Endothelial cell of umbilical vein (primary cell): ENCODE measurements at regions not wholly inside any gene's neighbourhood (a gene's known extent, or its start where the extent isn't known, plus 50 kb on each side); places are given as distances from the start of the nearest gene placed in this dataset.

Experiments used
- BruUV-seq: library from RNA; stranded (reverse); fragments of 400-500 nt; replicated peaks from 2 replicates; lab custom pipeline; 2021; lab: Mats Ljungman, UMichigan
- CTCF ChIA-PET: fragments of 300-600, 350-600 bp; sonication (Branson Sonifier 250); formaldehyde crosslinking; loops from one replicate; lab custom pipeline; 2021; ENCODE audit warnings: antibody characterized with exemption, inconsistent platforms; lab: Charles Lee
- POLR2A ChIA-PET: fragments of 300-600, 350-600 bp; sonication (Branson Sonifier 250); formaldehyde crosslinking; loops from one replicate; lab custom pipeline; 2021; ENCODE audit warnings: antibody characterized with exemption, inconsistent platforms; lab: Charles Lee
- DNase-seq: peaks from one replicate; pipeline ENCODE4 v3.0.0-alpha.2; 2011; ENCODE audit warnings: low read depth, low spot score
- FAIRE-seq: peaks from 2 replicates; lab custom pipeline; 2011; peaks lifted over from hg19 to GRCh38; lab: Jason Lieb, UNC
- H2AFZ ChIP-seq: 2 replicates; pipeline ENCODE4 v1.6.0; 2012; ENCODE audit warnings: low read depth, low read length, control low read depth, inconsistent platforms
- H3K27ac ChIP-seq: 2 replicates; pipeline ENCODE4 v1.5.1; 2011; ENCODE audit warnings: low read depth, mild to moderate bottlenecking, control low read depth, low read length, moderate library complexity; ENCODE audit not compliant: insufficient read depth
- H3K27me3 ChIP-seq, 2 experiments: 2 replicates each; pipeline versions ENCODE4 v1.6.0 to v1.6.1; 2011; ENCODE audit warnings: low read length in 2 of 2, mixed read lengths in 1 of 2; ENCODE audit not compliant: control insufficient read depth in 2 of 2, insufficient read depth in 2 of 2
- H3K36me3 ChIP-seq, 2 experiments: 2 replicates in 1 of 2; 3 replicates in 1 of 2; pipeline ENCODE4 v1.5.1; 2011; ENCODE audit warnings: low read length in 2 of 2, mild to moderate bottlenecking in 1 of 2, moderate library complexity in 1 of 2; ENCODE audit not compliant: control insufficient read depth in 2 of 2, insufficient read depth in 2 of 2; ENCODE audit errors: extremely low read depth in 1 of 2
- H3K4me1 ChIP-seq: 3 replicates; pipeline ENCODE4 v1.5.1; 2011; ENCODE audit warnings: mild to moderate bottlenecking, low read length; ENCODE audit not compliant: control insufficient read depth, insufficient read depth; ENCODE audit errors: extremely low read depth
- H3K4me2 ChIP-seq: 2 replicates; pipeline ENCODE4 v1.6.1; 2011; ENCODE audit warnings: low read length, control low read depth, mixed read lengths; ENCODE audit not compliant: insufficient read depth
- H3K4me3 ChIP-seq, 3 experiments: fragments of 200-600 bp in 1 of 3; sonication (generic), shearing (Covaris generic) in 1 of 3; replicated peaks in 1 of 3; 2 replicates each; pipeline ENCODE4 v1.5.1; 2011 to 2016; ENCODE audit warnings: control low read depth in 3 of 3, low read length in 3 of 3, mild to moderate bottlenecking in 2 of 3, inconsistent platforms in 1 of 3, low read depth in 1 of 3, moderate library complexity in 1 of 3; ENCODE audit not compliant: insufficient read depth in 1 of 3
- H3K79me2 ChIP-seq: 2 replicates; pipeline ENCODE4 v1.6.0; 2012; ENCODE audit warnings: low read length, inconsistent platforms; ENCODE audit not compliant: control insufficient read depth, insufficient read depth
- H3K9ac ChIP-seq: replicated peaks from 2 replicates; pipeline ENCODE3; 2011; ENCODE audit warnings: low read length, control low read depth; ENCODE audit not compliant: insufficient read depth; ENCODE audit errors: extremely low read depth
- H3K9me1 ChIP-seq: replicated peaks from 3 replicates; pipeline ENCODE4 v1.6.0; 2011; ENCODE audit warnings: mild to moderate bottlenecking, low read length; ENCODE audit not compliant: control insufficient read depth, insufficient read depth; ENCODE audit errors: extremely low read depth
- H3K9me3 ChIP-seq: replicated peaks from 2 replicates; pipeline ENCODE4 v1.5.1; 2012; ENCODE audit warnings: low read length, inconsistent platforms; ENCODE audit not compliant: control insufficient read depth, insufficient read depth
- H4K20me1 ChIP-seq: replicated peaks from 2 replicates; pipeline ENCODE3; 2011; ENCODE audit warnings: mild to moderate bottlenecking, low read length; ENCODE audit not compliant: control insufficient read depth, insufficient read depth; ENCODE audit errors: extremely low read depth
- EZH2 ChIP-seq: IDR thresholded peaks from 2 replicates; pipeline ENCODE4 v1.6.1; 2012; ENCODE audit warnings: borderline replicate concordance, low read depth, mild to moderate bottlenecking, moderate library complexity, low read length, inconsistent platforms; ENCODE audit not compliant: severe bottlenecking
- FOS ChIP-seq: IDR thresholded peaks from 2 replicates; pipeline ENCODE4 v1.6.1; 2011; ENCODE audit warnings: mild to moderate bottlenecking, low read length, moderate library complexity, borderline replicate concordance; ENCODE audit not compliant: insufficient read depth
- GATA2 ChIP-seq: IDR thresholded peaks from 2 replicates; pipeline ENCODE4 v1.7.0; 2011; ENCODE audit warnings: low read depth, mild to moderate bottlenecking, moderate library complexity, mixed read lengths, low read length; ENCODE audit not compliant: insufficient read length, insufficient read depth
- JUN ChIP-seq: IDR thresholded peaks from 2 replicates; pipeline ENCODE4 v1.6.1; 2011; ENCODE audit warnings: borderline replicate concordance, low read depth; ENCODE audit not compliant: insufficient read length, insufficient read depth
- MAX ChIP-seq: IDR thresholded peaks from 2 replicates; pipeline ENCODE4 v1.6.1; 2011; ENCODE audit not compliant: insufficient read depth, insufficient read length
- MYC ChIP-seq: IDR thresholded peaks from one replicate; pipeline ENCODE4 v1.6.1; 2011; ENCODE audit warnings: mild to moderate bottlenecking, low read depth, low read length
- POLR2A ChIP-seq: IDR thresholded peaks from 2 replicates; pipeline ENCODE4 v1.6.1; 2012; ENCODE audit warnings: low read depth, mild to moderate bottlenecking, control low read depth, low read length
- POLR2AphosphoS5 ChIP-seq: IDR thresholded peaks from 2 replicates; pipeline ENCODE4 v1.6.1; 2012; ENCODE audit warnings: low read depth, mild to moderate bottlenecking, control low read depth, low read length, moderate library complexity; ENCODE audit not compliant: insufficient read depth
- dilution Hi-C: fragments of 300-500 bp; cut with MboI; formaldehyde crosslinking; loops from one replicate; pipeline ENCODE4 v1.15.0; 2019; ENCODE audit warnings: low sequenced_read_pairs; ENCODE audit not compliant: extremely low pct_ligation_motif_present
- intact Hi-C: fragments of 100-400 bp; cut with micrococcal nuclease; formaldehyde crosslinking; loops from one replicate; pipeline ENCODE4 v1.10.0; 2022
- TF ChIP-seq, protein P1 (sequence below), 2 donors: IDR thresholded peaks; 1 replicate in 1 of 2; 2 replicates in 1 of 2; pipeline ENCODE4 v1.5.1; 2011; ENCODE audit warnings: low read length in 2 of 2, mild to moderate bottlenecking in 2 of 2, moderate library complexity in 2 of 2, control low read depth in 1 of 2, inconsistent platforms in 1 of 2, low read depth in 1 of 2; ENCODE audit not compliant: insufficient read depth in 1 of 2; ENCODE audit errors: extremely low read depth in 1 of 2

DNA sequence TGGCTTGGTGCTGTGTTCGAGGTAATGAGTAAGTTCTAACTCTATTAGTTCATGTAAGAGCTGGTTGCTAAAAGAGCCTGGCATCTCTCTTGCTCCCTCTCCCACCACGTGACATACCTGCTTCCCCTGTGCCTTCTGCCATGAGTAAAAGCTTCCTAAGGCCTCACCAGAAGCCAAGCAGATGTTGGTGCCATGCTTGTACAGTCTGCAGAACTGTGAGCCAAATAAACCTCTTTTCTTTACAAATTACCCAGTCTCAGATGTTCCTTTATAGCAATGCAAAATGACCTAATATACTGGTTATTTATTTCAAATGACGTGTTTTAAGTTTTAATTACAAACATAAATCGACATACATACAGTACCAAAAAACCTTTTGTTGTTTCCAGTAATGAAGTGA, 101.7 kb upstream of the DNAJC1 start:
- DNase-seq = no peak
- Histone ChIP-seq H3K36me3 (no peaks in the 10 kb centered on the region), H3K9ac (no peak overlapping the region), H3K27ac (no peak overlapping the region), H3K27me3 (no peaks in the 10 kb centered on the region), H3K79me2 (no peaks in the 10 kb centered on the region), H3K4me3 (no peak overlapping the region), H2AFZ (no peak overlapping the region), H3K9me1 (no peaks in the 10 kb centered on the region), H3K4me1 (no peaks in the 10 kb centered on the region), H4K20me1 (no peaks in the 10 kb centered on the region), H3K9me3 (no peaks in the 10 kb centered on the region), H3K4me2 (no peak overlapping the region)
- no TSS peak for BruUV-seq
- POLR2A ChIA-PET = no interaction called here
- intact Hi-C loops = no loop called here
- CTCF ChIA-PET = no interaction called here
- TF ChIP-seq EZH2 = no peak
- no peak for TF ChIP-seq JUN
- TF ChIP-seq, protein P1, sequence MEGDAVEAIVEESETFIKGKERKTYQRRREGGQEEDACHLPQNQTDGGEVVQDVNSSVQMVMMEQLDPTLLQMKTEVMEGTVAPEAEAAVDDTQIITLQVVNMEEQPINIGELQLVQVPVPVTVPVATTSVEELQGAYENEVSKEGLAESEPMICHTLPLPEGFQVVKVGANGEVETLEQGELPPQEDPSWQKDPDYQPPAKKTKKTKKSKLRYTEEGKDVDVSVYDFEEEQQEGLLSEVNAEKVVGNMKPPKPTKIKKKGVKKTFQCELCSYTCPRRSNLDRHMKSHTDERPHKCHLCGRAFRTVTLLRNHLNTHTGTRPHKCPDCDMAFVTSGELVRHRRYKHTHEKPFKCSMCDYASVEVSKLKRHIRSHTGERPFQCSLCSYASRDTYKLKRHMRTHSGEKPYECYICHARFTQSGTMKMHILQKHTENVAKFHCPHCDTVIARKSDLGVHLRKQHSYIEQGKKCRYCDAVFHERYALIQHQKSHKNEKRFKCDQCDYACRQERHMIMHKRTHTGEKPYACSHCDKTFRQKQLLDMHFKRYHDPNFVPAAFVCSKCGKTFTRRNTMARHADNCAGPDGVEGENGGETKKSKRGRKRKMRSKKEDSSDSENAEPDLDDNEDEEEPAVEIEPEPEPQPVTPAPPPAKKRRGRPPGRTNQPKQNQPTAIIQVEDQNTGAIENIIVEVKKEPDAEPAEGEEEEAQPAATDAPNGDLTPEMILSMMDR (IDR thresholded peaks at IDR 0.05; ENCODE audit: extremely low read depth in 1 of 2, insufficient read depth in 1 of 2, low read depth in 1 of 2, low read length in 2 of 2) = no peak
- no peak for TF ChIP-seq POLR2AphosphoS5
- TF ChIP-seq MAX = no peak
- TF ChIP-seq GATA2 = no peak
- no peak for TF ChIP-seq POLR2A
- no peak for TF ChIP-seq MYC
- TF ChIP-seq FOS = no peak
- no peak for FAIRE-seq
- dilution Hi-C loops = no loop called here
